HUES64 (cell line): ENCODE measurements at regions not wholly inside any gene's neighbourhood (a gene's known extent, or its start where the extent isn't known, plus 50 kb on each side); places are given as distances from the start of the nearest gene placed in this dataset.
"Not testable (repeated sequence)": the region's sequence is repeated elsewhere in the genome, so short reads cannot be mapped to it uniquely, and the experiment has no call there.

ENCODE experiments used
- H3K27ac ChIP-seq: 2 replicates; pipeline ENCODE4 v1.7.0; 2013; ENCODE audit warnings: low read depth, low read length, inconsistent platforms
- H3K27me3 ChIP-seq: 2 replicates; pipeline ENCODE4 v1.6.1; 2013; ENCODE audit warnings: mild to moderate bottlenecking, low read length; ENCODE audit not compliant: insufficient read depth
- H3K36me3 ChIP-seq: 2 replicates; pipeline ENCODE4 v1.6.1; 2013; ENCODE audit warnings: mild to moderate bottlenecking, low read length; ENCODE audit not compliant: insufficient read depth
- H3K4me1 ChIP-seq: 2 replicates; pipeline ENCODE4 v1.6.1; 2013; ENCODE audit warnings: mild to moderate bottlenecking, low read length, moderate library complexity; ENCODE audit not compliant: insufficient read depth
- H3K4me3 ChIP-seq: 2 replicates; pipeline ENCODE4 v1.5.1; 2013; ENCODE audit warnings: mild to moderate bottlenecking, low read length, moderate library complexity
- H3K9ac ChIP-seq: 2 replicates; pipeline ENCODE4 v1.6.1; 2013; ENCODE audit warnings: mild to moderate bottlenecking, low read depth, low read length
- H3K9me3 ChIP-seq: 2 replicates; pipeline ENCODE4 v1.6.1; 2013; ENCODE audit warnings: low read depth, low read length; ENCODE audit not compliant: insufficient read depth
- WGBS: fragments of 150-250, 120-280 bp; methylation state at CpG from one replicate; pipeline ENCODE4 v1.1.7; 2013; ENCODE audit warnings: missing lambda C conversion rate; 5-methylcytosine and 5-hydroxymethylcytosine counted together

DNA sequence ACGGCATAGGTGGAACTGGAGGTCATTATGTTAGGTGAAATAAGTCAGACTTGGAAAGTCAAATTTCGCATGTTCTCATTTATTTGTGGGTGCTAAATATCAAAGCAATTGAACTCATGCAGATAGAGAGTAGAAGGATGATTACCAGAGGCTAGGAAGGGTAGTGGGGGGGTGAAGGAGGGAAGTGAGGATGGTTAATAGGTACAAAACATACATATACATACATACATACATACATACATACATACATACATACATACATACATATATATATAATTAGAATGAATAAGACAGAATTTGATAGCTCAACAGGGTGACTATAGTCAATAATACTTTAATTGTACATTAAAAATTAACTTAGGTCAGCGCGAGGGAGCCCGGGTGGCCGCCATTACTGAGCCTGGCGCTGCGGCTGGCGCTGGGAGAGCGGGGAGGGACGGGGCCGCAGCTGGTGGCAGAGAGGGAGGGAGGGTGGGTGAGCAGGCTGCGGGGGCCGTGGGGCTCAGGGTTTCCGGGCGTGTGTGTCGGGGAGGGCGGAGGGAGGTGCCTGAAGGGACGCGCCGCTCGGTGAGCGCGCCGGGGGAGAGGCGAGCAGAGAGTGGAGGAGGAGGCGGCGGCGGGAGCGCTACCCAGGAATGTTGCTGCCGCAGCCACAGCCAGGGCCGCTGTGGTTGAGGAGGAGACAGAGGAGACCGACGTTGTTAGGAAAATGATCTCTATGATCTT is 85.8 kb upstream of the EGFR start:
- H3K4me3 ChIP-seq: peak overlapping the region; percentile 70

DNA sequence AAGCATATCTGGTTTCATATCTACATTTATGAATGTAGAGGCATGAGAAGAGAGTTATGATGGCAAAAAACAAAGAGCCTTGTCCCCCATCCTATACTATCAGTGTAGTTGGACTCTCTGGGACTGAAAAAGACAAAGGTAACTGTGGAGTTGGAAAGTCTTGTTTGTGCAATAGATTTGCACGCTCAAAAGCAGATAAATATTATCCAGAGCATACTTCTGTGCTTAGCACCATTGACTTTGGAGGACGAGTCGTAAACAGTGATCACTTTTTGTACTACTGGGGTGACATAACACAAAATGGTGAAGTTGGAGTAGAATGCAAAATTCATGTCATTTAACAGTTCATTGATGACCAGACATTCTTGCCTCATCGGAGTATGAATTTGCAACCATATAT is 85.2 kb upstream of the EGFR start:
- H3K9ac ChIP-seq: peak overlapping the region; percentile 81
- no peak overlapping the region for H3K27ac ChIP-seq
- WGBS: 94% methylated on average over 4 of the region's 4 CpGs
- no peaks in the 10 kb centered on the region for H3K9me3 ChIP-seq
- H3K27me3 ChIP-seq: peaks cover 12% of the 10 kb centered on the region; the same call in 1 of the 2 replicates
- H3K4me3 ChIP-seq: peak overlapping the region; percentile 70
- H3K4me1 ChIP-seq: peaks cover 5% of the 10 kb centered on the region; the same call in 1 of the 2 replicates
- no peaks in the 10 kb centered on the region for H3K36me3 ChIP-seq

More for the DNA sequence above, 85.8 kb upstream of the EGFR start:
- H3K27me3 ChIP-seq: peaks cover 12% of the 10 kb centered on the region; the same call in 1 of the 2 replicates
- WGBS: 6% methylated on average over 34 of the region's 34 CpGs
- H3K9ac ChIP-seq: peak overlapping the region; percentile 81
- H3K4me1 ChIP-seq: peaks cover 5% of the 10 kb centered on the region; the same call in 1 of the 2 replicates
- H3K27ac ChIP-seq: no peak overlapping the region
- no peaks in the 10 kb centered on the region for H3K9me3 ChIP-seq
- no peaks in the 10 kb centered on the region for H3K36me3 ChIP-seq

DNA sequence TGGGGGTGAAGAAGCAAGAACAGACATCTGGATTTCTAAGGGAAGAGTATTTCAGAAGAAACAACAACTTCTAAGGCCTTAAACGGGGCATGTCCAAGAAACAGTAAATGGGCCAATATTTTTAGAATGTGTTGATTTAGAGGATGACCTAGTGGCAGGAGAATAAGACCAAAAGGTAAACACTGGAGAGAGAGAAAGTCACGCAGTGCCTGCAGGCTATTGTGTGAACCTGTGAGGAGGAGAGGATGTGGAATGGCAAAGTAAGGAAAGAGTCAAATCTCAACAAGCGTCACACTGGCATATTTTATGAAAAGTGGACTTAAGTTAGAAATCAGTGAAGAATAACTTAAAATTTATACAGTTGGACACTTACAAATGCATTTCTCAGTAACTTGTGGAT is 78.1 kb upstream of the EGFR start:
- no peak overlapping the region for H3K9ac ChIP-seq
- 97% methylated on average over 3 of the region's 3 CpGs for WGBS
- no peaks in the 10 kb centered on the region for H3K36me3 ChIP-seq
- H3K4me3 ChIP-seq: no peak overlapping the region
- H3K27me3 ChIP-seq: no peaks in the 10 kb centered on the region; the same call in 1 of the 2 replicates
- H3K9me3 ChIP-seq: no peaks in the 10 kb centered on the region
- H3K4me1 ChIP-seq: no peaks in the 10 kb centered on the region
- no peak overlapping the region for H3K27ac ChIP-seq

DNA sequence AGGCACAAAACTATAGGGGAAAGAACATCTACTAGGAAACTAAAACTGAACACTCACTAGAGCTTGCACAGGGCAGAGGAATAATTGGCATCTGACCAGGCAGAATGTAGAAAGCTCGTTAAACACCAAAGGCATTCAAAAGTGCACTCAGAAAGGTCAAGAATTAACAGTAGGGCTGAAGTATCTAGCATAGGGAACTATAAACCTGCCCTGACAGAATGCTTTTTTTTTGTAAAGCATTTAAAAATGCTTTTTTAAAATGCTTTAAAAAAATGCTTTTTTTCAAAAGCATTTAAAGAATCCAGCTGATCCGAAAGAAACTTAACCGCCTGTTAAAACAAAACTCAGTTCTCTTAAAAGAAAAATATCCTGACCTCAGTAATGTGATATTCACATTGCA is 74.6 kb upstream of the EGFR start:
- Histone ChIP-seq H3K27ac (no peak overlapping the region), H3K9me3 (no peaks in the 10 kb centered on the region), H3K4me3 (no peak overlapping the region), H3K4me1 (no peaks in the 10 kb centered on the region), H3K27me3 (no peaks in the 10 kb centered on the region), H3K36me3 (no peaks in the 10 kb centered on the region), H3K9ac (no peak overlapping the region)
- WGBS: 92% methylated on average over 3 of the region's 3 CpGs

DNA sequence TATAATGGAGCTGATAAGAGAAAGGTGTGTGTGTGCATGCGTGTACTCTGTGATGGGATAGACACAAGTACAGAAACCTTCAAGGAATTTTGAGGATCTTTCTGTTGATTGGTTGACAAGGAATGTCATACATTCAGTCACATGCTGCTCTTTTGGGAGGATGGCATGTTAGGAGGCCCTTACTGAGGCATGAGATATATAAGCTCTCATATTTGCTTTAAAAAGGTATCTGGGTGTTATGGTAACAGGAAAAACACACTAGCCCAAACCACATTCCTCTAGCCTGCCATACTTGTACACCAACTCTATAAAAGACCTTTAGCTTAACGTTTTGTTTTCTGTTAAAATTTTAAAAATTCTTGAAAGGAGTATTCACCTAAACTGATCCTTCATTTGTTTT is 72.5 kb upstream of the EGFR start:
- Histone ChIP-seq H3K27me3 (no peaks in the 10 kb centered on the region), H3K4me3 (no peak overlapping the region), H3K4me1 (no peaks in the 10 kb centered on the region), H3K9me3 (no peaks in the 10 kb centered on the region), H3K27ac (no peak overlapping the region), H3K9ac (no peak overlapping the region), H3K36me3 (no peaks in the 10 kb centered on the region)
- 88% methylated on average over 1 of the region's 2 CpGs for WGBS

DNA sequence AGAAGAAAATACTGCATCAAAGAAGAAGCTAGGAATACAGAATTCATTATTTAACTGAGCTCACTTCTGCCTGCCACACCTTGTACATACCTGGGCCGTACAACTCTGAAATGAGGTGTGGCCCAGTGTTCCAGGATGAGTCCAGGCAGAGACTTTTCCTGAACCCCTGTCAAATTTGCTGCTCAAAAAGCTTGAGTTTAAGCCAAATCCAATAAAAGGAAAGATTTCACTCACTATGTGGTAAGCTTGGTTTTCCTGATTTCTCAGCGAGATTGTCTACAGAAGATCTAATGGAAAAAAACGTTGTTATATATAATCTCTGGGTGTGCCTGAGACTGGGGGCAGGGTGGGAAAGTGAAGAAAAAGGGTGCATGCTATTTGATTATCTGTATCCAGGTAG is 72.1 kb upstream of the EGFR start:
- H3K4me1 ChIP-seq: no peaks in the 10 kb centered on the region
- no peaks in the 10 kb centered on the region for H3K36me3 ChIP-seq
- 88% methylated on average over 3 of the region's 3 CpGs for WGBS
- no peak overlapping the region for H3K27ac ChIP-seq
- H3K4me3 ChIP-seq: no peak overlapping the region
- H3K27me3 ChIP-seq: no peaks in the 10 kb centered on the region
- no peaks in the 10 kb centered on the region for H3K9me3 ChIP-seq
- no peak overlapping the region for H3K9ac ChIP-seq

DNA sequence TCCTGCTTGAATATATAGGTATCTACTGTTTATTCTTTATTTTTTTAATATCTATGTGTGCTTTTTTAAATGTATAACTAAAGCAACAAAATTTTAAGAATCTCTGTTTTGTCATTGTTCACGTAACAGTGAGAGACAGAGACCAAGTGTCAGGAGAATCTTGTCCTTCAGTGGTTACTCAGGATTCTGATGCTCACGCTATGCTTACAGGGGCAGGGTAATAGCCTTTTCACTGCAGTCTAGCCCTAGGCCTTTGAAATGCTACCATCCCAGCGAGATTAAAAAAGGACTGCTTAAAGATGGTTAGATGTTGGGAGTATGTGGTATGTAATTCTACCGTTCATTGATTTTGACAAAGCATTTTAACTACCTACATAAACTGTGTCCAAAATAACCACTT is 71.6 kb upstream of the EGFR start:
- Histone ChIP-seq H3K9ac (no peak overlapping the region), H3K9me3 (no peaks in the 10 kb centered on the region), H3K27ac (no peak overlapping the region), H3K4me1 (no peaks in the 10 kb centered on the region), H3K36me3 (no peaks in the 10 kb centered on the region), H3K4me3 (no peak overlapping the region), H3K27me3 (no peaks in the 10 kb centered on the region)
- 90% methylated on average over 3 of the region's 4 CpGs for WGBS

DNA sequence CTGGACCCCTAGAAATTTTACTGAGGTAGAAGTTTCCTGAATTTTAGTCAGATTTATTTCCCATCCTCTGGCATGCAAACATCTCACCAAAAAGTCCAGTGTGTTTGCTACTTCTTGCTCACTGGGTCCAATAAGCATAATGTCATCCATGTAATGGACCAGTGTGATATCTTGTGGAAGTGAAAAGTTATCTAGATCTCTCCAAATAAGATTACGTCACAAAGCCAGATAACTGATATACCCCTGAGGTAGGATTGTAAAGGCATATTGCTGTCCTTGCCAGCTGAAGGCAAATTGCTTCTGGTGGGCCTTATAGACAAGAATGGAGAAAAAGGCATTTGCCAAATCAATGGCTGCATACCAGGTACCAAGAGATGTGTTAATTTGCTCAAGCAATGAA is 69.3 kb upstream of the EGFR start:
- H3K4me3 ChIP-seq, H3K36me3 ChIP-seq, H3K9me3 ChIP-seq, H3K27me3 ChIP-seq, H3K4me1 ChIP-seq, H3K9ac ChIP-seq, H3K27ac ChIP-seq: not testable (repeated sequence)
- WGBS: 92% methylated on average over 1 of the region's 1 CpG

DNA sequence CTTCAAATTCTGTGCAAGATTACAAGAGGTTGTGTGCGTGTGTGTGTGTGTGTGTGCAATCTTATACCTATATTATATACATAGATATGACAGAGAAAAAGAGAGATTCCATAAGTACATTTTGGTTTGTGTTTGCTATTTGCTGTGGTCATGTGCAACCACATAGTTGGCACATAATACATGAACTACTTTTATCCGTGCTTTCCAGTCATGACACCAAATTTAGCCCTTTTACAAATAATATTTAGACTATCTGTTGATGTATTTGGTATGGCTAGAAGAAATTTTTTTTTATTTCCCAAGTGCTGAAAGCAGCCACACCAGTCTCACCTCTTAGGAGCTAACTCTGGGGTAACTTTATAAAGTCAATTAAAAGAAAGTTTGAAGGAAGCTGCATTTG is 63.5 kb upstream of the EGFR start:
- H3K36me3 ChIP-seq: no peaks in the 10 kb centered on the region
- H3K9ac ChIP-seq: no peak overlapping the region
- H3K4me3 ChIP-seq: no peak overlapping the region
- no peaks in the 10 kb centered on the region for H3K27me3 ChIP-seq
- no peaks in the 10 kb centered on the region for H3K9me3 ChIP-seq
- no peaks in the 10 kb centered on the region for H3K4me1 ChIP-seq
- H3K27ac ChIP-seq: no peak overlapping the region
- WGBS: no CpG with 5 or more reads among the region's 2 CpGs

DNA sequence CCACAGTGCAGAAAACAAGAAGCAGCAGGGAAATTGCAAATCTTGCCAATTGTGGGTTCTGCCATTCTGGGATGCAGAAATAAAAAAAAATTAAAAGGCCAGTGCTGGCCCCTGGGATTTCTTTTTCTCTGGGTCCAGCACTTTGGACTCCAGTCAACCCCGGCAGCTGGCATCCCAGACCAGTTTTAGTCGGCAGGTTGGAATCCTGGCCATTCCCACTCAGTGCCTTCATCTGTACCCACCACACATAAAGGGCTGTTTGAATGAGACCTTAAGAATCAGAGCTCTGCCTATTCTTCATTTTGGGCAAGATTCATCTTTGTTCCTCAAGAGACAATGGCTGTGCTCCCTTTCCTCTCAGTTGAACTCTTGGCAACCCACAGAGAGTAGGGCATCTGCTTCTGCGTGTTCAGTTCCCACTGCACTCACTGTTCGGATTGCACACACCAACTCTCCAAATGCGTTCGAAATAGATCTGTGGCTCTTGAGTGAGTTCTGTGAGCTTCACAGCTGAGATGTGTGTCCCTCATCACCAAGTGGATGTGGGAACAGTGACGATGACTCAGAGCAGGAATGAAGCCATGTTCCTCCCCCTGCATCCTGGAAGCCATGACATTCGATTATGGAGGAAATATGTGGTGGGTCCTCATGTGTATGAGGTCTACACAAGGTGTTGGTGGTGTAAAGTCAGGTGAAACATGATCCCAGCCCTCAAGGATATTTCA is 63.0 kb upstream of the EGFR start:
- Histone ChIP-seq H3K36me3 (no peaks in the 10 kb centered on the region), H3K4me1 (no peaks in the 10 kb centered on the region), H3K4me3 (no peak overlapping the region), H3K27me3 (no peaks in the 10 kb centered on the region), H3K9ac (no peak overlapping the region), H3K9me3 (no peaks in the 10 kb centered on the region), H3K27ac (no peak overlapping the region)
- WGBS: 93% methylated on average over 8 of the region's 8 CpGs

DNA sequence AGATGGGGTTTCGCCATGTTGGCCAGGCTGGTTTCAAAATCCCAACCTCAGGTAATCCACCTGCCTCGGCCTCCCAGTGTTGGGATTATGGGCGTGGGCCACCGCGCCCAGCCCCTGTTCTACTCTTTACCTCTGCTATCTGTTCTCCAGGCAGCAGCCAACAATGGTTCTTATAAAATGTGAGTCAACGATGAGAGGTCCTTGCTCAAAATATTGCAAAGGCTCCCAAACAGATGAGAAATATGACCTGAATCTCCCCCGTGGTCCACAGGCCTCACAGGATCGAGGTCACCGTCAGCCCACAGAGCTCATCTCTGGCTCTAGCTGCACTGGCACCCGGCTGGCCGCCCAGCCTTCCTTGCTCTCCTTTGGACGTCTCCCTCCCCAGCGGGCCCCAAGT is 62.0 kb upstream of the EGFR start:
- H3K27me3 ChIP-seq: no peaks in the 10 kb centered on the region
- H3K9me3 ChIP-seq: no peaks in the 10 kb centered on the region
- no peak overlapping the region for H3K4me3 ChIP-seq
- H3K4me1 ChIP-seq: no peaks in the 10 kb centered on the region
- no peaks in the 10 kb centered on the region for H3K36me3 ChIP-seq
- H3K9ac ChIP-seq: no peak overlapping the region
- H3K27ac ChIP-seq: no peak overlapping the region
- WGBS: 95% methylated on average over 13 of the region's 13 CpGs
